Loucy (cell line): ENCODE measurements at regions not wholly inside any gene's neighbourhood (a gene's known extent, or its start where the extent isn't known, plus 50 kb on each side); places are given as distances from the start of the nearest gene placed in this dataset.

Experiments used
- H2AFZ ChIP-seq: fragments of 200-600 bp; sonication (generic); 2 replicates; pipeline ENCODE4 v1.6.0; 2016; ENCODE audit warnings: antibody characterized with exemption, mild to moderate bottlenecking, low read length, moderate library complexity
- H3F3A ChIP-seq: fragments of 200-600 bp; 2 replicates; pipeline ENCODE4 v1.6.0; 2016; ENCODE audit warnings: antibody characterized with exemption, low read depth, mild to moderate bottlenecking
- H3K27me3 ChIP-seq: fragments of 200-600 bp; sonication (generic); 2 replicates; pipeline ENCODE4 v1.6.1; 2014; ENCODE audit warnings: low read length, mild to moderate bottlenecking; ENCODE audit not compliant: insufficient read depth, poor library complexity, severe bottlenecking
- H3K36me3 ChIP-seq: fragments of 200-600 bp; sonication (generic); 2 replicates; pipeline ENCODE4 v1.6.1; 2016; ENCODE audit warnings: low read length; ENCODE audit not compliant: insufficient read depth
- H3K4me1 ChIP-seq: fragments of 200-600 bp; sonication (generic); 2 replicates; pipeline ENCODE4 v1.5.1; 2014; ENCODE audit warnings: low read length, mild to moderate bottlenecking; ENCODE audit not compliant: insufficient read depth, poor library complexity, severe bottlenecking
- H3K4me2 ChIP-seq: fragments of 200-600 bp; sonication (generic); 2 replicates; pipeline ENCODE4 v1.6.0; 2014; ENCODE audit warnings: antibody characterized with exemption, low read length, low read depth, mild to moderate bottlenecking; ENCODE audit not compliant: poor library complexity, severe bottlenecking
- H3K4me3 ChIP-seq: fragments of 200-600 bp; sonication (generic); 2 replicates; pipeline ENCODE4 v1.5.1; 2014; ENCODE audit warnings: low read length, mild to moderate bottlenecking, mixed read lengths; ENCODE audit not compliant: poor library complexity, severe bottlenecking
- H3K79me2 ChIP-seq: fragments of 200-600 bp; sonication (generic); 2 replicates; pipeline ENCODE4 v1.6.1; 2014; ENCODE audit warnings: low read length; ENCODE audit not compliant: insufficient read depth
- H3K9ac ChIP-seq: fragments of 200-600 bp; sonication (generic); 2 replicates; pipeline ENCODE4 v1.6.0; 2014; ENCODE audit warnings: mild to moderate bottlenecking, low read depth, low read length, moderate library complexity; ENCODE audit not compliant: poor library complexity, severe bottlenecking
- H3K9me2 ChIP-seq: fragments of 200-600 bp; sonication (generic); replicated peaks from 2 replicates; pipeline ENCODE4 v1.6.1; 2016; ENCODE audit warnings: low read depth, low read length, mixed read lengths
- H3K9me3 ChIP-seq: fragments of 200-600 bp; sonication (generic); 2 replicates; pipeline ENCODE4 v1.6.1; 2014; ENCODE audit warnings: mild to moderate bottlenecking, antibody characterized with exemption, low read length, low read depth; ENCODE audit not compliant: insufficient read depth
- H4K20me1 ChIP-seq: fragments of 200-600 bp; sonication (generic); 2 replicates; pipeline ENCODE4 v1.6.0; 2014; ENCODE audit warnings: antibody characterized with exemption, low read length, mild to moderate bottlenecking; ENCODE audit not compliant: insufficient read depth, poor library complexity, severe bottlenecking
- EZH2phosphoT487 ChIP-seq: fragments of 200-600 bp; IDR thresholded peaks from 2 replicates; pipeline ENCODE4 v1.6.1; 2018; ENCODE audit warnings: antibody characterized with exemption, mild to moderate bottlenecking, moderate library complexity, borderline replicate concordance
- TF ChIP-seq, protein P1 (sequence below): fragments of 200-600 bp; sonication (generic); conservative IDR thresholded peaks from 2 replicates; pipeline ENCODE4 v1.5.1; 2014; ENCODE audit warnings: mild to moderate bottlenecking, antibody characterized with exemption, low read length

DNA sequence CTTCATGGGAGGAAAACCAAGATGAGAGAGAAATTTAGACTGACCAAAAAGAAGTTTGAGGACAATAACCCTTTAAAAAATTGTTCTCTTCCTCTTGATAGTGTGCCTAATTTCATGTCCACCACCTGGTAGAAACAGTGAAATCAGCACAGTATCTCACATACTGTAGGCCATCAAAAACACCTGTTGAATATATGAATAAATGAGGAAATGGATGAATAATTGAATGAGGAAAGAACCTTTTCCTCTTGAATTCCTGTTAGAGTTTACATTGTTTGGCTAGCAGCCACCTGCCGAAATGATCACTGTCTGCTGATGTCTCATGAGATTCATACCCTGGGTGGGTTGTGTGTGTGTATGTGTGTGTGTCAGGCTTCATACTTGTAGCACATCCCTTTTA, 198.7 kb upstream of the PBX1 start:
- Histone ChIP-seq H4K20me1 (no peaks in the 10 kb centered on the region), H3K9me3 (no peaks in the 10 kb centered on the region), H3K9me2 (no peaks in the 10 kb centered on the region), H3K27me3 (no peaks in the 10 kb centered on the region), H3K4me2 (no peak overlapping the region), H3F3A (no peaks in the 10 kb centered on the region), H3K79me2 (no peaks in the 10 kb centered on the region), H3K36me3 (no peaks in the 10 kb centered on the region), H2AFZ (no peak overlapping the region), H3K4me3 (no peak overlapping the region), H3K9ac (no peak overlapping the region), H3K4me1 (no peaks in the 10 kb centered on the region)
- no peak for TF ChIP-seq EZH2phosphoT487
- TF ChIP-seq, protein P1, sequence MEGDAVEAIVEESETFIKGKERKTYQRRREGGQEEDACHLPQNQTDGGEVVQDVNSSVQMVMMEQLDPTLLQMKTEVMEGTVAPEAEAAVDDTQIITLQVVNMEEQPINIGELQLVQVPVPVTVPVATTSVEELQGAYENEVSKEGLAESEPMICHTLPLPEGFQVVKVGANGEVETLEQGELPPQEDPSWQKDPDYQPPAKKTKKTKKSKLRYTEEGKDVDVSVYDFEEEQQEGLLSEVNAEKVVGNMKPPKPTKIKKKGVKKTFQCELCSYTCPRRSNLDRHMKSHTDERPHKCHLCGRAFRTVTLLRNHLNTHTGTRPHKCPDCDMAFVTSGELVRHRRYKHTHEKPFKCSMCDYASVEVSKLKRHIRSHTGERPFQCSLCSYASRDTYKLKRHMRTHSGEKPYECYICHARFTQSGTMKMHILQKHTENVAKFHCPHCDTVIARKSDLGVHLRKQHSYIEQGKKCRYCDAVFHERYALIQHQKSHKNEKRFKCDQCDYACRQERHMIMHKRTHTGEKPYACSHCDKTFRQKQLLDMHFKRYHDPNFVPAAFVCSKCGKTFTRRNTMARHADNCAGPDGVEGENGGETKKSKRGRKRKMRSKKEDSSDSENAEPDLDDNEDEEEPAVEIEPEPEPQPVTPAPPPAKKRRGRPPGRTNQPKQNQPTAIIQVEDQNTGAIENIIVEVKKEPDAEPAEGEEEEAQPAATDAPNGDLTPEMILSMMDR = no peak

DNA sequence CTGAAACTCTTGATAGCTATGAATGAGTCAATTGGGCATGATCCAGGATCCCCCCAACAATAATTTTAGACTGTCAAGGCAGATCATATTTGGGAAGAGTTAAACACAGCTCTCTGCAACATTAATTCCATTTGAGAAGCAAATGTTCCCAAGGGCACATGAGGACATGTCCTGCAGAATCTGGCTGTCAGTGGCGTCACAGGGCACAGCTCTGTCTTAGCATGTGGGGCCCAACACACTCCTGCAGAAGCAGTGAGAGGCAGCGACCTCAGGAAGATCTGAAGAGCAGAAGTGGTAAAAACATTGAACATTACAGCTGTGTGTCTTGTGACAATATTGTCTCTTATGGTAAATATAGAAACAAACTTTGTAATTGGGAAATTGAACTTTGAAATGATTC, 197.1 kb upstream of the PBX1 start:
- Histone ChIP-seq H3K9me3 (peaks cover 6% of the 10 kb centered on the region; the same call in 1 of the 2 replicates), H3F3A (no peaks in the 10 kb centered on the region), H4K20me1 (no peaks in the 10 kb centered on the region), H3K9ac (no peak overlapping the region), H3K9me2 (no peaks in the 10 kb centered on the region), H3K4me3 (no peak overlapping the region), H3K27me3 (no peaks in the 10 kb centered on the region), H3K36me3 (no peaks in the 10 kb centered on the region), H3K4me1 (no peaks in the 10 kb centered on the region), H3K79me2 (no peaks in the 10 kb centered on the region), H2AFZ (no peak overlapping the region), H3K4me2 (no peak overlapping the region)
- TF ChIP-seq, protein P1 = no peak
- TF ChIP-seq EZH2phosphoT487 = no peak

DNA sequence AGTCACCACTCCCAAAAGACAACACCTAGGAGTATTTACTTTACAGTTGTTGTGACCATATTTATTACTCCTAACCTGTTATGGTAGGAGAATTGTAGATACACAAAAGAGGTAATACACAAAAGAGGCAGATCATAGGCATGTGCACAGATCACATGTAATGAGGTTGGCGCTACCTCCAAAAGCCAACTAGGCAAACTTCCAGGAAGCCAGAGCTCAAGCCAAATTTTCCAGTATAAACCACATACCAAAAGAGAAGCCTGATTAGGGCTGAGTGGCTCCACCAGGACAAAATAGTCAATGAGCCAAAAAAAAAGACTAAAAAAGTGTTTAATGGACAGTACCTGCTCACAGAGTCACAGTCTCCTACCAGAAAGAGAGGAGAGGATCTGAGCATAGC, 195.0 kb upstream of the PBX1 start:
- Histone ChIP-seq H2AFZ (no peak overlapping the region), H3K36me3 (no peaks in the 10 kb centered on the region), H3K9me2 (no peaks in the 10 kb centered on the region), H3K27me3 (no peaks in the 10 kb centered on the region), H3K9me3 (peaks cover 6% of the 10 kb centered on the region; the same call in 1 of the 2 replicates), H3K9ac (no peak overlapping the region), H3K4me2 (no peak overlapping the region), H4K20me1 (no peaks in the 10 kb centered on the region), H3F3A (no peaks in the 10 kb centered on the region), H3K4me1 (no peaks in the 10 kb centered on the region), H3K79me2 (no peaks in the 10 kb centered on the region), H3K4me3 (no peak overlapping the region)
- TF ChIP-seq, protein P1 = no peak
- no peak for TF ChIP-seq EZH2phosphoT487
